Muscle of leg (tissue), 3 donors: ENCODE measurements at regions not wholly inside any gene's neighbourhood (a gene's known extent, or its start where the extent isn't known, plus 50 kb on each side); places are given as distances from the start of the nearest gene placed in this dataset.
"Not testable (repeated sequence)": the region's sequence is repeated elsewhere in the genome, so short reads cannot be mapped to it uniquely, and the experiment has no call there.

ENCODE experiments used
- DNase-seq: peaks from one replicate; pipeline ENCODE4 v3.0.0; 2013
- H3K27ac ChIP-seq: one replicate; pipeline ENCODE4 v1.5.1; 2013; ENCODE audit warnings: mild to moderate bottlenecking, low read length, control low read depth
- H3K27me3 ChIP-seq: one replicate; pipeline ENCODE4 v1.6.1; 2013; ENCODE audit warnings: low read length; ENCODE audit not compliant: control insufficient read depth, insufficient read depth
- H3K36me3 ChIP-seq: one replicate; pipeline ENCODE4 v1.6.1; 2013; ENCODE audit warnings: low read length; ENCODE audit not compliant: control insufficient read depth, insufficient read depth
- H3K4me1 ChIP-seq: one replicate; pipeline ENCODE4 v1.6.1; 2013; ENCODE audit warnings: low read length; ENCODE audit not compliant: control insufficient read depth, insufficient read depth
- H3K4me3 ChIP-seq: one replicate; pipeline ENCODE4 v1.5.1; 2013; ENCODE audit warnings: low read length, control low read depth
- H3K9me3 ChIP-seq: replicated peaks from 2 replicates; pipeline ENCODE4 v1.6.1; 2013; ENCODE audit warnings: low read depth, low read length; ENCODE audit not compliant: control insufficient read depth
- WGBS: methylation state at CpG from one replicate; pipeline ENCODE4 v1.1.5; 2013; ENCODE audit warnings: missing lambda C conversion rate; ENCODE audit not compliant: insufficient coverage; 5-methylcytosine and 5-hydroxymethylcytosine counted together

GRCh38 chr11:24411791-24412190 lies 85.1 kb upstream of the LUZP2 start:
- DNase-seq: no peak
- Histone ChIP-seq H3K27me3 (no peaks in the 10 kb centered on the region), H3K4me3 (no peak overlapping the region), H3K27ac (no peak overlapping the region), H3K9me3 (no peaks in the 10 kb centered on the region), H3K4me1 (no peaks in the 10 kb centered on the region), H3K36me3 (no peaks in the 10 kb centered on the region)
- no CpG with 5 or more reads among the region's 3 CpGs for WGBS

- no peak overlapping the region for H3K27ac ChIP-seq
- no peaks in the 10 kb centered on the region for H3K4me1 ChIP-seq
- 100% methylated on average over 1 of the region's 2 CpGs for WGBS
- no peaks in the 10 kb centered on the region for H3K27me3 ChIP-seq
- H3K9me3 ChIP-seq: no peaks in the 10 kb centered on the region
- H3K4me3 ChIP-seq: no peak overlapping the region
- no peak for DNase-seq
- no peaks in the 10 kb centered on the region for H3K36me3 ChIP-seq
Observed at GRCh38 chr11:24412722-24413121, 84.1 kb upstream of the LUZP2 start.

- WGBS: no CpG with 5 or more reads among the region's 1 CpG
- no peaks in the 10 kb centered on the region for H3K27me3 ChIP-seq
- no peaks in the 10 kb centered on the region for H3K4me1 ChIP-seq
- no peaks in the 10 kb centered on the region for H3K9me3 ChIP-seq
- no peak overlapping the region for H3K4me3 ChIP-seq
- no peak for DNase-seq
- H3K27ac ChIP-seq: no peak overlapping the region
- H3K36me3 ChIP-seq: no peaks in the 10 kb centered on the region
Observed at GRCh38 chr11:24413391-24413790, 83.5 kb upstream of the LUZP2 start.

DNA sequence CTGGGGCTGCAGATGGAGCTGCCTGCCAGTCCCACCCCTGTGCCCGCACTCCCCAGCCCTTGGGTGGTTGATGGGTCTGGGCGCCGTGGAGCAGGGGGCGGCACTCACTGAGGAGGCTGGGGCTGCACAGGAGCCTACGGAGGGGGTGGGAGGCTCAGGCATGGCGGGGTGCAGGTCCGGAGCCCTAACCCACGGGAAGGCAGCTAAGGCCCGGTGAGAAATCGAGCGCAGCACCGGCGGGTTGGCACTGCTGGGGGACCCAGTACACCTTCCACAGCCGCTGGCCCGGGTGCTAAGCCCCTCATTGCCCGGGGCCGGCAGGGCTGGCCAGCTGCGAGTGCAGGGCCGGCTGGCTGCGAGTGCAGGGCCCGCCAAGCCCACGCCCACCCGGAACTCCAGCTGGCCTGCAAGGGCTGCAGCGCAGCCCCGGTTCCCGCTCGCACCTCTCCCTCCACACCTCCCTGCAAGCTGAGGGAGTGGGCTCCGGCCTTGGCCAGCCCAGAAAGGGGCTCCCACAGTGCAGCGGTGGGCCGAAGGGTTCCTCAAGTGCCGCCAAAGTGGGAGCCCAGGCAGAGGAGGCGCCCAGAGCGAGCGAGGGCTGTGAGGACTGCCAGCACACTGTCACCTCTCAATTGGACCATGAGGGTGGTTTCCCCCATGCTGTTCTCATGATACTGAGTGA lies 80.8 kb upstream of the LUZP2 start:
- not testable (repeated sequence) for H3K9me3 ChIP-seq, H3K4me3 ChIP-seq, DNase-seq, H3K36me3 ChIP-seq, H3K4me1 ChIP-seq, H3K27me3 ChIP-seq, H3K27ac ChIP-seq
- WGBS: 92% methylated on average over 30 of the region's 34 CpGs

- DNase-seq: no peak
- no peak overlapping the region for H3K4me3 ChIP-seq
- H3K9me3 ChIP-seq: no peaks in the 10 kb centered on the region
- no peaks in the 10 kb centered on the region for H3K4me1 ChIP-seq
- H3K27me3 ChIP-seq: no peaks in the 10 kb centered on the region
- no peaks in the 10 kb centered on the region for H3K36me3 ChIP-seq
- H3K27ac ChIP-seq: no peak overlapping the region
- 71% methylated on average over 2 of the region's 3 CpGs for WGBS
Observed at GRCh38 chr11:24421766-24422165, 75.1 kb upstream of the LUZP2 start.

- H3K4me3 ChIP-seq: no peak overlapping the region
- H3K27ac ChIP-seq: no peak overlapping the region
- no peaks in the 10 kb centered on the region for H3K27me3 ChIP-seq
- H3K36me3 ChIP-seq: no peaks in the 10 kb centered on the region
- DNase-seq: no peak
- H3K9me3 ChIP-seq: no peaks in the 10 kb centered on the region
- WGBS: no CpG with 5 or more reads among the region's 1 CpG
- H3K4me1 ChIP-seq: no peaks in the 10 kb centered on the region
Observed at GRCh38 chr11:24422376-24422775, 74.5 kb upstream of the LUZP2 start.

DNA sequence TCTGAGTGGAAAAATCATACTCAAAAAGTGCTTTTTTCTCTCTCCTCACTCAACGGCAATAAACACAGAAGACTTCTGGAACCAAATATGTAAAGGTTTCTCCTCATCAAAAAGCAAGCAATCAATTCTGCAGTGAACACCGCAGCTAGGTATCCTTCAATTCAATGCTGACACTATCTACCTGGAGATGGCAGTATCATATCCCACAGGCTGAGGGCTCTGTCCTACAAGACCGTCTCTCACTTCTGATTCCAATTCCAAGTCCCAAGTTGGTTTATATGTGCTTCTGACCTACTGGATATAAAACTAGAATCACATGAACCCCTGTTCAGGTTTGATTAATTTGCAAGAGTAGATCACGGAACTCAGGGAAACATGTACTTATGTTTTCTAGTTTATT lies 59.7 kb upstream of the LUZP2 start:
- Histone ChIP-seq H3K9me3 (no peaks in the 10 kb centered on the region), H3K36me3 (no peaks in the 10 kb centered on the region), H3K4me3 (no peak overlapping the region), H3K27me3 (no peaks in the 10 kb centered on the region), H3K27ac (no peak overlapping the region), H3K4me1 (no peaks in the 10 kb centered on the region)
- no peak for DNase-seq
- 68% methylated on average over 2 of the region's 4 CpGs for WGBS
